GM23338 (cell line): ENCODE measurements at regions not wholly inside any gene's neighbourhood (a gene's known extent, or its start where the extent isn't known, plus 50 kb on each side); places are given as distances from the start of the nearest gene placed in this dataset.

Source experiments
- ATAC-seq: fragments of 200-7000 bp; cut with Tn5 transposase; 3 replicates; pipeline ENCODE4 v1.9.1; 2020
- DNase-seq: peaks from one replicate; pipeline ENCODE4 v3.0.0-alpha.2; 2015; ENCODE audit warnings: low spot score
- H2AFZ ChIP-seq: fragments of 200-600 bp; sonication (generic); 2 replicates; pipeline ENCODE4 v1.8.0; 2016; ENCODE audit warnings: antibody characterized with exemption, mild to moderate bottlenecking, moderate library complexity
- H3F3A ChIP-seq: fragments of 200-600 bp; sonication (generic); replicated peaks from 2 replicates; pipeline ENCODE4 v1.8.0; 2017; ENCODE audit warnings: antibody characterized with exemption, mixed run types, low read depth
- H3K27ac ChIP-seq: fragments of 200-600 bp; sonication (generic); 2 replicates; pipeline ENCODE4 v1.6.1; 2016; ENCODE audit warnings: low read depth
- H3K27me3 ChIP-seq: fragments of 200-600 bp; sonication (generic); 2 replicates; pipeline ENCODE4 v1.8.0; 2016; ENCODE audit warnings: mild to moderate bottlenecking, mixed run types, moderate library complexity; ENCODE audit not compliant: insufficient read depth
- H3K36me3 ChIP-seq: fragments of 200-600 bp; sonication (generic); 2 replicates; pipeline ENCODE4 v1.8.0; 2016; ENCODE audit warnings: mild to moderate bottlenecking; ENCODE audit not compliant: insufficient read depth
- H3K4me1 ChIP-seq: fragments of 200-600 bp; sonication (generic); 2 replicates; pipeline ENCODE4 v1.8.0; 2016; ENCODE audit warnings: mild to moderate bottlenecking, moderate library complexity; ENCODE audit not compliant: insufficient read depth
- H3K4me2 ChIP-seq: fragments of 200-600 bp; sonication (generic); 2 replicates; pipeline ENCODE4 v1.7.1; 2017; ENCODE audit warnings: mixed run types
- H3K4me3 ChIP-seq: fragments of 200-600 bp; sonication (generic); 2 replicates; pipeline ENCODE4 v1.6.1; 2016; ENCODE audit warnings: mixed run types
- H3K79me2 ChIP-seq: fragments of 200-600 bp; sonication (generic); replicated peaks from 2 replicates; pipeline ENCODE4 v1.8.0; 2017; ENCODE audit warnings: mild to moderate bottlenecking; ENCODE audit not compliant: insufficient read depth
- H3K9me2 ChIP-seq: fragments of 200-600 bp; sonication (generic); 2 replicates; pipeline ENCODE4 v1.8.0; 2017; ENCODE audit not compliant: insufficient read depth
- H4K20me1 ChIP-seq: fragments of 200-600 bp; sonication (generic); replicated peaks from 2 replicates; pipeline ENCODE4 v1.8.0; 2017; ENCODE audit warnings: mild to moderate bottlenecking; ENCODE audit not compliant: insufficient read depth
- H3K27ac Mint-ChIP-seq: 2 replicates; pipeline ENCODE4 v1.8.0; 2020; ENCODE audit warnings: inconsistent platforms, mild to moderate bottlenecking, moderate library complexity, mixed read lengths
- H3K27me3 Mint-ChIP-seq: 3 replicates; pipeline ENCODE4 v1.8.0; 2022; ENCODE audit warnings: low read depth, mild to moderate bottlenecking, moderate library complexity, mixed read lengths, inconsistent platforms; ENCODE audit not compliant: insufficient read depth, poor library complexity
- H3K36me3 Mint-ChIP-seq: 3 replicates; pipeline ENCODE4 v1.8.0; 2021; ENCODE audit warnings: low read depth, mild to moderate bottlenecking, inconsistent platforms, moderate library complexity, mixed read lengths
- H3K4me1 Mint-ChIP-seq: 3 replicates; pipeline ENCODE4 v1.8.0; 2020; ENCODE audit warnings: mild to moderate bottlenecking, inconsistent platforms, mixed read lengths
- H3K4me3 Mint-ChIP-seq: 3 replicates; pipeline ENCODE4 v1.8.0; 2021; ENCODE audit warnings: moderate library complexity, mild to moderate bottlenecking, inconsistent platforms, mixed read lengths
- H3K9me3 Mint-ChIP-seq: 3 replicates; pipeline ENCODE4 v1.8.0; 2020; ENCODE audit warnings: moderate library complexity, mild to moderate bottlenecking, inconsistent platforms, mixed read lengths
- CREB1 ChIP-seq: fragments of 250-450 bp; sonication (Bioruptor Pico); IDR thresholded peaks from 2 replicates; pipeline ENCODE4 v1.5.0; 2020; ENCODE audit warnings: low read depth, mild to moderate bottlenecking, moderate library complexity
- CTCF ChIP-seq, 2 experiments: fragments of 200-600 bp in 1 of 2; sonication (generic) in 1 of 2; conservative IDR thresholded peaks; 2 replicates each; pipeline versions ENCODE4 v1.5.1 to v1.6.1; 2016 to 2017; ENCODE audit warnings: antibody characterized with exemption in 2 of 2, low read depth in 2 of 2, mild to moderate bottlenecking in 2 of 2, moderate library complexity in 1 of 2
- EZH2 ChIP-seq: fragments of 200-600 bp; sonication (generic); IDR thresholded peaks from one replicate; pipeline ENCODE4 v1.8.0; 2017; ENCODE audit warnings: antibody characterized with exemption, mild to moderate bottlenecking, low read depth; ENCODE audit not compliant: unreplicated experiment
- EZH2phosphoT487 ChIP-seq: fragments of 200-600 bp; sonication (generic); IDR thresholded peaks from one replicate; pipeline ENCODE4 v1.8.1; 2018; ENCODE audit warnings: antibody characterized with exemption; ENCODE audit not compliant: unreplicated experiment
- JUNB ChIP-seq: IDR thresholded peaks from one replicate; pipeline ENCODE4 v1.6.1; 2016; ENCODE audit warnings: antibody characterized with exemption; ENCODE audit not compliant: unreplicated experiment
- NANOG ChIP-seq: IDR thresholded peaks from 2 replicates; pipeline ENCODE4 v1.6.1; 2016; ENCODE audit warnings: antibody characterized with exemption, borderline replicate concordance
- POLR2AphosphoS5 ChIP-seq: IDR thresholded peaks from 2 replicates; pipeline ENCODE4 v1.6.1; 2016; ENCODE audit warnings: antibody characterized with exemption, low read depth
- STAT1 ChIP-seq: IDR thresholded peaks from one replicate; pipeline ENCODE4 v1.6.1; 2016; ENCODE audit warnings: antibody characterized with exemption; ENCODE audit not compliant: unreplicated experiment
- ZNF114 ChIP-seq: fragments of 250-450 bp; sonication (Bioruptor Pico); IDR thresholded peaks from 2 replicates; pipeline ENCODE4 v1.5.0; 2020; ENCODE audit warnings: mild to moderate bottlenecking, moderate library complexity
- ZNF331 ChIP-seq: fragments of 250-450 bp; sonication (Bioruptor Pico); IDR thresholded peaks from 2 replicates; pipeline ENCODE4 v1.5.0; 2020; ENCODE audit warnings: low read depth, mild to moderate bottlenecking, moderate library complexity
- TF ChIP-seq, protein P1 (sequence below): IDR thresholded peaks from one replicate; pipeline ENCODE4 v1.6.1; 2018; ENCODE audit warnings: antibody characterized with exemption; ENCODE audit not compliant: unreplicated experiment
- TF ChIP-seq, protein P2 (sequence below): IDR thresholded peaks from 2 replicates; pipeline ENCODE4 v1.6.1; 2016; ENCODE audit warnings: antibody characterized with exemption

DNA sequence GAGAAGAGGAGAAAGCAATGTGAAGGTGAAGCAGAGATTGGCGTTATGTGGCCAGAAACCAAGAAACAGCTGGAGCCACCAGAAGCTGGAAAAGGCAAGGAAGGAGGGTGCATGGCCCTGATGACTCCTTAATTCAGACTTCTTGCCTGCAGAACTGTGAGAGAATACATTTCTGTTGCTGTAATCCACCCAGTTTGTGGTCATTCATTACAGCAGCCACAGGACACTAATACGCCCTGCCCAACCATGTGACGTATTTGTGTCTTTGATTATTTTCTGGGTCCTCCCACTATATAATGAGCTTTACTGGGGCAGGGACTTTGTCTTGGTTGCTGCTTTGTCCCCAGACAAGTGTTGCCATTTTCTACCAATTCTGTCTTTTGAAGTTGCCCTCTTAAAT lies 64.5 kb upstream of the MITF start:
- no peak overlapping the region for H3K4me3 ChIP-seq
- no peaks in the 10 kb centered on the region for H4K20me1 ChIP-seq
- H3K27me3 ChIP-seq = peaks cover 7% of the 10 kb centered on the region
- DNase-seq (no peak), ATAC-seq (no peak)
- Mint-ChIP-seq H3K9me3 (no peaks in the 10 kb centered on the region), H3K4me3 (no peak overlapping the region), H3K27me3 (peaks cover 3% of the 10 kb centered on the region), H3K4me1 (no peaks in the 10 kb centered on the region; the same call in 2 of the 3 replicates), H3K36me3 (no peaks in the 10 kb centered on the region), H3K27ac (no peak overlapping the region)
- TF ChIP-seq CREB1 (CRISPR knock-in tag) (no peak), JUNB (no peak), ZNF114 (no peak), ZNF331 (CRISPR knock-in tag) (no peak), EZH2phosphoT487 (no peak), POLR2AphosphoS5 (no peak), NANOG (no peak), STAT1 (no peak), EZH2 (no peak)
- TF ChIP-seq, protein P1, sequence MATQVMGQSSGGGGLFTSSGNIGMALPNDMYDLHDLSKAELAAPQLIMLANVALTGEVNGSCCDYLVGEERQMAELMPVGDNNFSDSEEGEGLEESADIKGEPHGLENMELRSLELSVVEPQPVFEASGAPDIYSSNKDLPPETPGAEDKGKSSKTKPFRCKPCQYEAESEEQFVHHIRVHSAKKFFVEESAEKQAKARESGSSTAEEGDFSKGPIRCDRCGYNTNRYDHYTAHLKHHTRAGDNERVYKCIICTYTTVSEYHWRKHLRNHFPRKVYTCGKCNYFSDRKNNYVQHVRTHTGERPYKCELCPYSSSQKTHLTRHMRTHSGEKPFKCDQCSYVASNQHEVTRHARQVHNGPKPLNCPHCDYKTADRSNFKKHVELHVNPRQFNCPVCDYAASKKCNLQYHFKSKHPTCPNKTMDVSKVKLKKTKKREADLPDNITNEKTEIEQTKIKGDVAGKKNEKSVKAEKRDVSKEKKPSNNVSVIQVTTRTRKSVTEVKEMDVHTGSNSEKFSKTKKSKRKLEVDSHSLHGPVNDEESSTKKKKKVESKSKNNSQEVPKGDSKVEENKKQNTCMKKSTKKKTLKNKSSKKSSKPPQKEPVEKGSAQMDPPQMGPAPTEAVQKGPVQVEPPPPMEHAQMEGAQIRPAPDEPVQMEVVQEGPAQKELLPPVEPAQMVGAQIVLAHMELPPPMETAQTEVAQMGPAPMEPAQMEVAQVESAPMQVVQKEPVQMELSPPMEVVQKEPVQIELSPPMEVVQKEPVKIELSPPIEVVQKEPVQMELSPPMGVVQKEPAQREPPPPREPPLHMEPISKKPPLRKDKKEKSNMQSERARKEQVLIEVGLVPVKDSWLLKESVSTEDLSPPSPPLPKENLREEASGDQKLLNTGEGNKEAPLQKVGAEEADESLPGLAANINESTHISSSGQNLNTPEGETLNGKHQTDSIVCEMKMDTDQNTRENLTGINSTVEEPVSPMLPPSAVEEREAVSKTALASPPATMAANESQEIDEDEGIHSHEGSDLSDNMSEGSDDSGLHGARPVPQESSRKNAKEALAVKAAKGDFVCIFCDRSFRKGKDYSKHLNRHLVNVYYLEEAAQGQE = no peak
- TF ChIP-seq, protein P2, sequence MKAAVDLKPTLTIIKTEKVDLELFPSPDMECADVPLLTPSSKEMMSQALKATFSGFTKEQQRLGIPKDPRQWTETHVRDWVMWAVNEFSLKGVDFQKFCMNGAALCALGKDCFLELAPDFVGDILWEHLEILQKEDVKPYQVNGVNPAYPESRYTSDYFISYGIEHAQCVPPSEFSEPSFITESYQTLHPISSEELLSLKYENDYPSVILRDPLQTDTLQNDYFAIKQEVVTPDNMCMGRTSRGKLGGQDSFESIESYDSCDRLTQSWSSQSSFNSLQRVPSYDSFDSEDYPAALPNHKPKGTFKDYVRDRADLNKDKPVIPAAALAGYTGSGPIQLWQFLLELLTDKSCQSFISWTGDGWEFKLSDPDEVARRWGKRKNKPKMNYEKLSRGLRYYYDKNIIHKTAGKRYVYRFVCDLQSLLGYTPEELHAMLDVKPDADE = no peak
- H3K4me2 ChIP-seq = no peak overlapping the region
- no peaks in the 10 kb centered on the region for H3K9me2 ChIP-seq
- no peaks in the 10 kb centered on the region for H3F3A ChIP-seq
- H3K36me3 ChIP-seq = no peaks in the 10 kb centered on the region
- H3K4me1 ChIP-seq = no peaks in the 10 kb centered on the region
- no peak overlapping the region for H3K27ac ChIP-seq
- H2AFZ ChIP-seq = no peak overlapping the region
- no peaks in the 10 kb centered on the region for H3K79me2 ChIP-seq

DNA sequence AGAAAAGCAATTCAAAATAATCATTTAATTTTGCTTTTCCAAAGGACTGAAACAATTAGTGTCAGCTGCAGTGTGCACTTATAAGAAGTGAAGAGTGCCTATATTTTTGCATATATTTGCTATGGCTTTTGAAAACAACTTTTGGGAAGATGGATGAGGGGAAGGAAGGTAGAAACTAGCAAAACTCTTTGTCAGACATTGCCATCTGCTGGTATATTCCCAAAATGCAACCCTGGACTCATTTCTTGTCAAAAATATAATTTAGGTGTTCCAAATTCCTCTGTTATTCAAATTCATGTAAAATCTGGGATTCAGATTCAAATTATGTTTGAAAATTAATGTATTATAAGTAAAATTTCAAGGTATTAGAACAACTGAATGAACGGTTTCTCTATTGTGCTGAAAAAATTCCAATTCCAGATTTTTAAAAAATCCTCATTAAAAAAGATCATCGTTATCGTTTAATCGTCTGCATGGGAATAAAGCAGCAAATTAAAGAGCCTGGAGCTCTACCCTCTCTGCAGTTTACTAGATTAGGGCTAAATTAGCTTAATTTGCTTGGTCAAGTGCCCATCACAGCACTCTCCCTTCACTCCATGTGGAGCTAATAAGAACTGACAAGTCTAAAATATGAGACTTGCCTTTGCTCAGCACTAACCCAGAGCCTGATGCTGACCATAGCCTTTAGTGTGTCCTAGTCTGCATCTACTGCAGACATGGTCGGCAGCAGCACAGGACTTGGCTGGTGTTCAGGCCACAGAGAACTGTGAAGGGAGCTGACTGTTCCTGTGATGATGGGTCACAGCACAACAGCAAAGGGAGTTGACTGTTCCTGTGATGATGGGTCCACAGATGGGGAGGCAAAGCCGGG lies 67.9 kb upstream of the MITF start:
- H3K27ac ChIP-seq = no peak overlapping the region
- H3K36me3 ChIP-seq = no peaks in the 10 kb centered on the region
- no peaks in the 10 kb centered on the region for H3K4me1 ChIP-seq
- Mint-ChIP-seq H3K4me1 (no peaks in the 10 kb centered on the region; the same call in 2 of the 3 replicates), H3K27me3 (peaks cover 3% of the 10 kb centered on the region), H3K4me3 (no peak overlapping the region), H3K27ac (no peak overlapping the region), H3K9me3 (no peaks in the 10 kb centered on the region), H3K36me3 (no peaks in the 10 kb centered on the region)
- no peaks in the 10 kb centered on the region for H3K79me2 ChIP-seq
- DNase-seq (peak; percentile 63), ATAC-seq (no peak)
- TF ChIP-seq, protein P1 = no peak
- TF ChIP-seq POLR2AphosphoS5 = no peak
- no peak for TF ChIP-seq STAT1
- peak; percentile 71 to 92 for TF ChIP-seq CTCF (conservative IDR thresholded peaks at IDR 0.05; ENCODE audit: low read depth in 2 of 2)
- no peak for TF ChIP-seq CREB1 (CRISPR knock-in tag)
- TF ChIP-seq ZNF331 (CRISPR knock-in tag) = no peak
- TF ChIP-seq EZH2 = no peak
- no peaks in the 10 kb centered on the region for H3F3A ChIP-seq
- H3K4me3 ChIP-seq = no peak overlapping the region
- no peaks in the 10 kb centered on the region for H3K9me2 ChIP-seq
- H3K27me3 ChIP-seq = no peaks in the 10 kb centered on the region
- no peak overlapping the region for H3K4me2 ChIP-seq
- no peaks in the 10 kb centered on the region for H4K20me1 ChIP-seq
- H2AFZ ChIP-seq = no peak overlapping the region
